ENCODE measurements at regions not wholly inside any gene's neighbourhood (a gene's known extent, or its start where the extent isn't known, plus 50 kb on each side); places are given as distances from the start of the nearest gene placed in this dataset.
"Not testable (repeated sequence)": the region's sequence is repeated elsewhere in the genome, so short reads cannot be mapped to it uniquely, and the experiment has no call there.

- DNase-seq = no peak
Observed at GRCh38 chr11:122604621-122605020, 50.9 kb upstream of the UBASH3B start.

GRCh38 chr11:122601141-122602125, 54.1 kb upstream of the UBASH3B start:
- DNase-seq = no peak

GRCh38 chr11:122600290-122600689, 55.2 kb upstream of the UBASH3B start:
- DNase-seq = no peak

- no peak for DNase-seq
Observed at GRCh38 chr11:122599434-122599833, 56.1 kb upstream of the UBASH3B start.

- no peak for DNase-seq
Observed at GRCh38 chr11:122598971-122599370, 56.6 kb upstream of the UBASH3B start.

- DNase-seq = no peak
Observed at GRCh38 chr11:122597511-122597910, 58.0 kb upstream of the UBASH3B start.

GRCh38 chr11:122594986-122595645, 60.4 kb upstream of the UBASH3B start:
- no peak for DNase-seq

- no peak for DNase-seq
Observed at GRCh38 chr11:122593473-122594420, 61.8 kb upstream of the UBASH3B start.

GRCh38 chr11:122592641-122593040, 62.9 kb upstream of the UBASH3B start:
- DNase-seq = no peak

GRCh38 chr11:122584670-122585069, 70.9 kb upstream of the UBASH3B start:
- no peak for DNase-seq

GRCh38 chr11:122580071-122580470, 75.5 kb upstream of the UBASH3B start:
- DNase-seq = not testable (repeated sequence)

GRCh38 chr11:122578171-122578825, 77.2 kb upstream of the UBASH3B start:
- DNase-seq = no peak

GRCh38 chr11:122572592-122572991, 82.9 kb upstream of the UBASH3B start:
- no peak for DNase-seq

- DNase-seq = no peak
Observed at GRCh38 chr11:122563761-122564160, 91.8 kb upstream of the UBASH3B start.

- no peak for DNase-seq
Observed at GRCh38 chr11:122559734-122560382, 95.7 kb upstream of the UBASH3B start.

- DNase-seq = not testable (repeated sequence)
Observed at GRCh38 chr11:122559218-122559617, 96.3 kb upstream of the UBASH3B start.

- DNase-seq = not testable (repeated sequence)
Observed at GRCh38 chr11:122557163-122557562, 98.4 kb upstream of the UBASH3B start.

- DNase-seq = no peak
Observed at GRCh38 chr11:122556605-122557004, 98.9 kb upstream of the UBASH3B start.

GRCh38 chr11:122538060-122538459, 117.5 kb upstream of the UBASH3B start:
- no peak for DNase-seq

GRCh38 chr11:122524898-122525297, 130.6 kb upstream of the UBASH3B start:
- no peak for DNase-seq

Measured in NCI-H510A treated with DMSO at 0.1 percent for 48 hours (cell line).